ENCODE measurements at regions not wholly inside any gene's neighbourhood (a gene's known extent, or its start where the extent isn't known, plus 50 kb on each side); places are given as distances from the start of the nearest gene placed in this dataset.

DNA sequence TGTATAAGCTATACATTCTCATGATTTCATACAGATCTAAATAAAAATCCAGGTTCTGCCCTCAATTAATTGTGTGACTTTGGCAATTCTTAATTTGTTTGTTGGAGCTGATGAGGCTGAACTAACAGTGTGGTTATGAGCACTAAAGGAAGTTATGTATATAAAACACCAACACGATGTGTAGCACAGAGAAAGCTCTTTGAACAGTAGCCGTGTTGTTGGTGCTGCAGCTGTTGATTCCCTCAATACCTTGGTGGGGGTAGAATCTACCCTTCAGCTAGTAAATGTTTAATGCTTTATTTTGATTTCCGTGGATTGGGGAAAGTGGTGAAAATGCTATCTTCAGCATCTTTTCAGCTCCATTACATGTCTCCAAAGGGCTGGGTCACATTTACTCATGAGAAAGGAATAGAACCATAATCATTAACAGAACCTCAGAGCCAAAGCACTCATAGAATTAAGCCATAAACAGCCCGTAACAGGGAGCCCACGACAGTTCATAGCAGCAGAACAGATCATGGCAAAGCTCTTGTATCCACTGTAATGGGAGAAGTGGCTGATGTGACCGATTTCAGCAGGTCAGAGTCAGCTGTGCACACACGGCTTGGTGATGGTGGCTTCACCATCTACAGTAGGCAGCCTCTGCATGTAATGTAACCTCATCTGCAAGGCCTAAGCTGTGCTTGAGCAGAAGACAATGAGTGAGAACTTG is 332.7 kb downstream of the DIRAS2 start:
- Histone ChIP-seq H3K27me3 (no peaks in the 10 kb centered on the region), H3K4me3 (ENCODE audit: low read depth, low read length) (no peak overlapping the region), H3K36me3 (no peaks in the 10 kb centered on the region), H3K9me3 (no peaks in the 10 kb centered on the region), H3K4me1 (peaks cover 16% of the 10 kb centered on the region)
- no peak for DNase-seq
- TF ChIP-seq, protein P1, sequence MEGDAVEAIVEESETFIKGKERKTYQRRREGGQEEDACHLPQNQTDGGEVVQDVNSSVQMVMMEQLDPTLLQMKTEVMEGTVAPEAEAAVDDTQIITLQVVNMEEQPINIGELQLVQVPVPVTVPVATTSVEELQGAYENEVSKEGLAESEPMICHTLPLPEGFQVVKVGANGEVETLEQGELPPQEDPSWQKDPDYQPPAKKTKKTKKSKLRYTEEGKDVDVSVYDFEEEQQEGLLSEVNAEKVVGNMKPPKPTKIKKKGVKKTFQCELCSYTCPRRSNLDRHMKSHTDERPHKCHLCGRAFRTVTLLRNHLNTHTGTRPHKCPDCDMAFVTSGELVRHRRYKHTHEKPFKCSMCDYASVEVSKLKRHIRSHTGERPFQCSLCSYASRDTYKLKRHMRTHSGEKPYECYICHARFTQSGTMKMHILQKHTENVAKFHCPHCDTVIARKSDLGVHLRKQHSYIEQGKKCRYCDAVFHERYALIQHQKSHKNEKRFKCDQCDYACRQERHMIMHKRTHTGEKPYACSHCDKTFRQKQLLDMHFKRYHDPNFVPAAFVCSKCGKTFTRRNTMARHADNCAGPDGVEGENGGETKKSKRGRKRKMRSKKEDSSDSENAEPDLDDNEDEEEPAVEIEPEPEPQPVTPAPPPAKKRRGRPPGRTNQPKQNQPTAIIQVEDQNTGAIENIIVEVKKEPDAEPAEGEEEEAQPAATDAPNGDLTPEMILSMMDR (IDR thresholded peaks at IDR 0.05; ENCODE audit: low read depth, low read length), result no peak

GRCh38 chr9:90310521-90310876 is 332.1 kb downstream of the DIRAS2 start:
- no peaks in the 10 kb centered on the region for H3K9me3 ChIP-seq
- H3K36me3 ChIP-seq, result no peaks in the 10 kb centered on the region
- H3K4me3 ChIP-seq (ENCODE audit: low read depth, low read length), result no peak overlapping the region
- H3K4me1 ChIP-seq, result peaks cover 16% of the 10 kb centered on the region
- DNase-seq, result no peak
- no peaks in the 10 kb centered on the region for H3K27me3 ChIP-seq
- TF ChIP-seq, protein P1 (IDR thresholded peaks at IDR 0.05; ENCODE audit: low read depth, low read length), result no peak

DNA sequence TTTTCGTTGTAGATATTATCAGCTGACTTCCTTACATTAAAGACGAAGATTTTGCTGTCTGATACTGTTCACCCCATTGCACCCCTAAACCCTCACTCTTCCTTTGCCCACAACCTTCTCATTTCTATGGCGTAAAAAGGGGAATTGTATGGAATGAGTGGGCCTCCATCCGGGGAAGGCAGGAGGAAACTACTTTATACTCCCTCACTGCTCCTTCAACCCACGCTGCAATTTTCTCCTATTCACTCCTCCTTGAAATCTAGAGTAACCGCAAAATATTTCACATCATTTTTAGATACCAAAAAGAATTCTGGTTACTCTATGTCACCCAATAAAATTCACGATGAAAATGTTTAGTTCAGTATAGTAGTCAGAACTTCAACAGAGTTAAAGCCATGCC is 330.8 kb downstream of the DIRAS2 start:
- H3K27me3 ChIP-seq, result no peaks in the 10 kb centered on the region
- TF ChIP-seq, protein P1 (IDR thresholded peaks at IDR 0.05; ENCODE audit: low read depth, low read length), result no peak
- no peak overlapping the region for H3K4me3 ChIP-seq (ENCODE audit: low read depth, low read length)
- no peak for DNase-seq
- peaks cover 13% of the 10 kb centered on the region for H3K4me1 ChIP-seq
- H3K36me3 ChIP-seq, result no peaks in the 10 kb centered on the region
- no peaks in the 10 kb centered on the region for H3K9me3 ChIP-seq

GRCh38 chr9:90322296-90322695 is 320.3 kb downstream of the DIRAS2 start:
- Histone ChIP-seq H3K27me3 (no peaks in the 10 kb centered on the region), H3K9me3 (no peaks in the 10 kb centered on the region), H3K36me3 (no peaks in the 10 kb centered on the region), H3K4me3 (ENCODE audit: low read depth, low read length) (no peak overlapping the region), H3K4me1 (no peaks in the 10 kb centered on the region)
- TF ChIP-seq, protein P1 (IDR thresholded peaks at IDR 0.05; ENCODE audit: low read depth, low read length), result no peak
- DNase-seq, result no peak

GRCh38 chr9:90325913-90326653 is 316.5 kb downstream of the DIRAS2 start:
- Histone ChIP-seq H3K4me1 (peaks cover 7% of the 10 kb centered on the region; the same call in 1 of the 2 replicates), H3K9me3 (no peaks in the 10 kb centered on the region; the same call in 1 of the 2 replicates), H3K4me3 (ENCODE audit: low read depth, low read length) (no peak overlapping the region), H3K27me3 (no peaks in the 10 kb centered on the region), H3K36me3 (no peaks in the 10 kb centered on the region)
- TF ChIP-seq, protein P1 (IDR thresholded peaks at IDR 0.05; ENCODE audit: low read depth, low read length), result no peak
- DNase-seq, result no peak

DNA sequence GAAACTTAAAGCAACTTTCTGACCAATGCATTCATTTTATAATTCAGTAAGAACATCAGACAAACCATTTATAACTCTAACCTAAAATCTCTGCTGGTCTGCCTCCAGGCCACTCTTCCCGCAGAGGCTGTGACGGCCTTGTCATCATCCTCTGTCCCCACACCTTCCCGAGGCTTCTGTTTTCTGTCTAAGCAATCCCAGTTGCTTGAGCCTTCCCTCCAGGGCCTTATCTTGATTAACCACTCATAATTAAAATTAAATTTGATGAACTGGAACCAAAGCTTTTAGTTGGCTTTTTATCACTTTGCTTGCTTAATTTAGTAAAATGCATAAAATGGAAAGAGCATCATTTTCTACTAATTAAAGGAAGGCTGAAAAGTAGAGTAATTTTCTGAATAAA is 312.4 kb downstream of the DIRAS2 start:
- Histone ChIP-seq H3K27me3 (no peaks in the 10 kb centered on the region), H3K36me3 (no peaks in the 10 kb centered on the region), H3K4me3 (ENCODE audit: low read depth, low read length) (no peak overlapping the region), H3K4me1 (peaks cover 7% of the 10 kb centered on the region; the same call in 1 of the 2 replicates), H3K9me3 (no peaks in the 10 kb centered on the region; the same call in 1 of the 2 replicates)
- DNase-seq, result peak; percentile 42
- TF ChIP-seq, protein P1 (IDR thresholded peaks at IDR 0.05; ENCODE audit: low read depth, low read length), result no peak
